Glomerular endothelial cell (primary cell): ENCODE measurements at regions not wholly inside any gene's neighbourhood (a gene's known extent, or its start where the extent isn't known, plus 50 kb on each side); places are given as distances from the start of the nearest gene placed in this dataset.
"Not testable (repeated sequence)": the region's sequence is repeated elsewhere in the genome, so short reads cannot be mapped to it uniquely, and the experiment has no call there.

ENCODE experiments used
- DNase-seq: peaks from one replicate; pipeline ENCODE4 v3.0.0-alpha.2; 2011; ENCODE audit warnings: low read depth, low spot score; ENCODE audit errors: extremely low read depth

DNA sequence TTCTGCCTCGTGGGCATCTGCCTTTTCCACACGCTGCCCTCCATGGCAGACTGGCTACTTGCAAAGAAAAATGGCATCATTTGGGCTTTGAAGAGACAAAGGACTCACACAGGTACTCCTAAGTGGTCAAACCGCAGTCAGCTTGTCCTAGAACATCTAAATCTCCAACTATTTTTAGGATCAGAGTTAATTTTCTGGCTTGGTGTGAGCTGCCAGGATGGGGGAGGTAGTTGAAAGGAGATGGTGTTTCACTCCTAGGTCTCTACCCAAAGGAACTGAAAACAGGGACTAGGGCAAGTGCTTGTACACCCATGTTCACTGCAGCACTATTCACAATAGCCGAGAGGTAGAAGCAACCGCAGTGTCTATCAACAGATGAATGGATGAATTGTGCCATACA, 107.9 kb upstream of the ATL2 start:
- no peak for DNase-seq

DNA sequence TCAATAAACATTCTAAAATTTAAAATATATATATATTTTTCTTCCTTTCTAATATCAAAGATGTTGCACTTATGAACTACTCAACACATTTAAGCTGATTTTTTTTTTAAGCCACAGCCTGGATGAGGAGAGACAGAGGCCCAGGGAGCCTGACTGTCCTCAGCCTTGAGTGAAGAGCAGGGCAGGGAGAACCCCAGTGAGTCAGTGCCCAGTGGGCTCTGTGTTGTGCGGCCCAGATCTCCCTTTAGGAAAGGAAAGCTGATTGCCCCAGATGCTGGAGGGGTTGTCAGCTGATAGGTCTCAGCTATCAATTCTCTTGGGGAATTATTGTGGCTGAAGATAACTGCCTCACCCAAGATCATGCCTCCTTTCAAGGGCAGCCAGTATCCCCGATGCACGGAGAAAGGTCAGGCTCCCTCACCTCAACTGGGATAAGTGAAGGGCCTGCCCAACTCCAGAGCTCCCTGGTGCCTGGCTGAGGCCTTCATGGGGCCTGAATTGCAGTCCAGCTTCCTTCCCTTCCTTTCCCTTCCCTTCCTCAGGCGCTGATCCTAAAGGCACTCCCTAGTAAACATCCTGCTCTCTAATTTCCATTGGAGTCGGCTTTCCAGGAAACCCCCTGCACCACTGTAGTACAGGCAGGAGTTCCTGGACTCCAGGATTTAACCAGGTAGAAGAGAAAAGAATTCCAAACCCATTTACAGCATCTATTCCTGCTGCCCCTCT, 106.9 kb upstream of the ATL2 start:
- no peak for DNase-seq

DNA sequence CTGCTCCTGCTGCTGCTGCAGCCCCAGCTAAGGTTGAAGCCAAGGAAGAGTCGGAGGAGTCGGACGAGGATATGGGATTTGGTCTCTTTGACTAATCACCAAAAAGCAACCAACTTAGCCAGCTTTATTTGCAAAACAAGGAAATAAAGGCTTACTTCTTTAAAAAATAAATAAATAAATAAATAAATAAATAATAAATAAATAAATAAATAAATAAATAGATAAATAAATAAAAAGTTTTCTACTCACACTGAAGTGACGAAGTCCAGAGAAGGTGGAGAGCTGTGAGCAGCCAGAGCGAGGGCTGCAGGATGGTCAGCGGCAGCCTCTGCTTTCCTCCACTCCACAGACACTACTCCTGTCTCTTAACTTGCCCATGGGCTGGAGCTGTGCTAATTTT, 105.6 kb upstream of the ATL2 start:
- not testable (repeated sequence) for DNase-seq

DNA sequence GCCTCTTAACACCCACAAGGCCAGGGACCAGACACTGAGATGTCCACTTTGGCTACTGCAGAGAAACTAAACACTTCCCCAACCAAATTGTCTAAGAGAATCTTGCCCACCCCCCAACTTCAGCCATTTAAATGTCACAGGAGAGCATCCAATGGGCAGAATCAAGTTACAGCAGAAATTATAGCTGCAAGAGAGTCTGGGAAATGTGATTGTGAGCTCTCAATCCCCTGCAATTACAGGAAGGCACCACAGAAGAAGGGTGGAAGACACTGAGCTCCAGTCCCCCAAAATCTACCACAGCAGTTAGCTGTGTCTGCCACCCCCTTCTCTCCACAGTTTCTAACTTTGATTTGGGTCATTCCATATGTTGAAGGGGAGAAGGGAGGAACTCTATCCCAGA, 103.5 kb upstream of the ATL2 start:
- no peak for DNase-seq

DNA sequence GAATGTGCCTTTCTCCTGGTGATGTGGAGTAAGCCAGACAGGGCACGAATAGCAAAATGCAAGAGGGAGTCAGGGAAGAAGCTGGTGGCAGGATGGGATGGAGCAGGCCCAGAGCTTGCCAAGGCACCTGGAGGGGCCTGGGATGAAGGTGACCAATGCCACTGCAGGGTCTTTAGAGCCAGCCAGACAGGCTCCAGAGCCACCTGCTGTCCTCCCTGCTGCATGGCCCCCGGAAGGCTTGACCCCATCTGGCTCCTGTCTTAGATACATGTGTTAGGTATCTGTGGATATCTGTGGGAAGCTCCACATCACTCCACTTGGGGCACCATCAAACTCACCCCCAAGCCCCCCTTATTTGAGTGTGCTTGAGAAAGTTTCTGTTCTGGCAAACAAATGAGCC, 99.9 kb upstream of the ATL2 start:
- DNase-seq = no peak

DNA sequence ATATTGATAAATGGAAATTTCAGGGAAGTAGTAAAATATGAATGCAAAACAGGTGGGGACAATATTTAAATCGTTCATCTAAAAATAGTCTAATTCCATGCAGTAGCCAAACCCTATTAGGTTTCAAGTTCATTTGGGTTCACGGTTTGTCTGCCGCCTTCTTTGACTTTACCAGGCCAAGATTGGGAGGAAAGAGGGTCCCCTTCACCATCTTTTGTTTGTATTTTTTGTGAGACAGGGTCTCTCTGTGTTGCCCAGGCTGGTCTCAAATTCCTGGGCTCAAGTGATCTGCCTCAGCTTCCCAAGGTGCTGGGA, 98.5 kb upstream of the ATL2 start:
- DNase-seq = no peak

DNA sequence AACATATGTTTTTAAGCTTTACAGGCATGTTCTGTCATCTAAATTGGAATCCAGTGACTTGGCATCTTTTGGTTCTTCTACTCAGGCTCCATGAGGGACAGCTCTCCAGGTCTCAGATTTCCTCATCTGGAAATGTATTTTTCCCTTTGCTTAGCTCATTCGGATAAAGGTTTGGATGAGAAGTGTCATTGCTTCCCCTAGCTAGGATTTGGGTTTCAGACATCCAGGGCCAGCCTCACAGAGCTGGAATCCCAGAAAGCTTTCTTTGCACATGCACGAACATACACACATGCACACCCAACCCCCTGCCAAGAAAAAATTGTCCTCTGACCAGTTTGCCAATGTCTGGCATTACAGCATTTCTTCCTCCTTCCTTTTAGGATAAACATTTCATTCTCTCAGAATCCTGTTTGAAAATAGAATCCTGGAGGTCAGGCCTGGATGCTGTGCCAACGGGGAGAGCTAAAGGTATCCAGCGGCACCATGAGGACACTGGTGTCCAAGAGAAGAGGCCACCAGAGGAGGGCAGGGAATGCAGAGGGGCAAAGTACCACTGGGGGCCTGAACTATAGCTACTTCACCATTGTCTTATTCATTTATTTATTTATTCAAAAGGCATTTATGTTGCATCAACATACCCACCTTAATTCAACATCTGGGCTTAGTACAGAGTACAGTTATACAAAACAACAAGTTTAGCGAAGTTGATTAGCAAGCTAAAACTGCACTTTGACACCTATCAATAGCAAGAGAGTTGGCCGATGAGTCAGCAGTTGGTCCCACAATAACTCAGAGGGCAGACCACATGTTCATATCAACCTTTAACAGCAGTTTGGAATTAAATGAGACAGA, 97.9 kb upstream of the ATL2 start:
- no peak for DNase-seq

DNA sequence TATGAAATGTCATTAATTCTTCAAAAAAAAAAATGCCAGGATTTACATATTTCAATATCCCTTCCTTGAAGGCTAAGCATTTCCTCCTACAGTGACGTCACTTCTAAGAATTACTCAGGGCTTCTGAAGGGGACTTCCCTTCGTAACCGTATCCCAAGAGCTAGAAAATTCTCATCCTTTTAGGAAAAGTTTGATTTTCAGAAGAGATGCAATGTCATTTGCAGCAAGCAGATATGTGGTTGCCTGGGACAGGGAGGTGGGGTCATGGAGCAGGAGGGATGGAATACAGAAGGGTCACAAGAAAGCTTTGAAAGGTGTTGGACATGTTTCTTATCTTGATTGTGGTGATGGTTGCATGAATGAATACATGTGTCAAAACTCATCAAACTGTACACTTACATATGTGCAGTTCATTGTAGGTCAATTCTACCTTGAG, 97.0 kb upstream of the ATL2 start:
- DNase-seq = no peak

DNA sequence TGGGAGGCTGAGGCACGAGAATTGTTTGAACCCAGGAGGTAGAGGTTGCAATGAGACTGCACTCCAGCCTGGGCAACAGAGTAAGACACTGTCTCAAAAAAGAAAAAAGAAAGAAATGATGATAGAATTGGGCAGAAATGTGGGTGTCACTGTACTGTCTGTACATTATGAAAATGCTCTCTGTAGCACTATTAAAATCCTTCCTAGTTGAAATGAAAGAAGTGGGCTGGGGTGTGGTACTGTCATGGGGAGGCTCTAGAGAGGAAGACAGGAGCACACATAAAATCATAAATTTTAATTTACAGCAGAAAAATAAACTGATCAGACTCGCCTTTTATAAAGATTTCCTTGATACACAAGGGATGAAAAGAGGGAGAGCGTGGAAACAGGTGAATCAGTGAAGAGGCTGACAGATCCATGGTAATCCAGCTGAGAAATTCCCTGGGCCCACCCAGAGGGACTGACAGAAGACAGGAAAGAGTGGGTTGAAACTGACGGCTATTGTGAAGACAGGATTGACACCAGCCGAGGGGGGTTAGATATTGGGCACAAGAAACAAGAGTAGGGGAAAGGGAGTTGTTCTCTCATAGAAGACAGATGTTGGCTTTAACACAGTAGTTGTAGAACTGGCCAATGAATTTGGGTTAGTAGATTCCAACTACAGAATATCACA, 96.4 kb upstream of the ATL2 start:
- DNase-seq = no peak

DNA sequence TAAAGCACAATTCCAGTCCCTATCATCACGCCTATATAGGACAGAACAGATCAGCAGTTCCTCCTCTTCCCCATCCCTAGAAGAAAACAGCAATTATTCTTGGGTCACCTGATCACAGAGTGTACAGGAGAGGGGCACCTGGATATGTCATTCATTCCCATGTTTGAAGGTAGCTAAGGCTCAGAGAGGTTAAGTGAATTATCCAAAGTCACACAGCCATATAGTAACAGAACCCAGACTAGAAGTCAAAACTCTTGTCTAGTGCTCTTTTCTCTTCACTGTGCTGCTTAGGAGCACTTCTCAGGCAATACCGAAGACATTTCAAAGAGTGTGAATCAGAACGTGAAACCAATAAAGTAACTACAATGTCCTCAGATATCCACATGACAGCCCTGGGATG, 93.0 kb upstream of the ATL2 start:
- no peak for DNase-seq

DNA sequence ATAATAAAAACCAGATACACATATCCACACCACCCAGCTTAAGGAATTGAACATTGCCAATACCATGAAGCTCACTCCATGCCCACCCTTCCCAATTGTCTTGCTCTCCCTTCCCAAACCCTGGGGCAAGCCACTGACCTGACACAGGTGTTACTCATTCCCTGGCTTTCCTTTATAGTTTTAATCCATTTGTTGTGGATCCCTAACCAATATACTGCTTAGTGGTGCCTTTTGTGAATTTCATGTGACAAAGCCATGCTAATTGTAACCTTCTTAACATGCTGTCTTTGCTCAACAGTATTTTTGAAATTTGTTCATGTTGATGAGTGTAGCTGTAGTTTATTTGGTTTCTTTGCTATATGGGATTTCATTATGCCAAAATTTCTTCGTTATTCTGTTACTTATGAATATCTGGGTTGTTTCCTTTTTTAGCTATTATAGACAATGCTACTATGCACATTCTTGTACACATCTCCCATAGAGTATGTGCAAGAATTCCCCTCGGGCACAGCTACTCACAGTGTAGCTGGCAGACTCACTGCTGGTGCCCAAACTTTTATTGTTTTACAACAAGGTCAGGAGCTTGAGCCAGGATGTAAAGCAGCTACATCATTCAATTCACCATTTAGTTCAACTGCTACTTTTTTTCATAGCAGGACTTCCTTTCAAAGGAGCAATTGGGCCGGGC, 90.8 kb upstream of the ATL2 start:
- DNase-seq = no peak

DNA sequence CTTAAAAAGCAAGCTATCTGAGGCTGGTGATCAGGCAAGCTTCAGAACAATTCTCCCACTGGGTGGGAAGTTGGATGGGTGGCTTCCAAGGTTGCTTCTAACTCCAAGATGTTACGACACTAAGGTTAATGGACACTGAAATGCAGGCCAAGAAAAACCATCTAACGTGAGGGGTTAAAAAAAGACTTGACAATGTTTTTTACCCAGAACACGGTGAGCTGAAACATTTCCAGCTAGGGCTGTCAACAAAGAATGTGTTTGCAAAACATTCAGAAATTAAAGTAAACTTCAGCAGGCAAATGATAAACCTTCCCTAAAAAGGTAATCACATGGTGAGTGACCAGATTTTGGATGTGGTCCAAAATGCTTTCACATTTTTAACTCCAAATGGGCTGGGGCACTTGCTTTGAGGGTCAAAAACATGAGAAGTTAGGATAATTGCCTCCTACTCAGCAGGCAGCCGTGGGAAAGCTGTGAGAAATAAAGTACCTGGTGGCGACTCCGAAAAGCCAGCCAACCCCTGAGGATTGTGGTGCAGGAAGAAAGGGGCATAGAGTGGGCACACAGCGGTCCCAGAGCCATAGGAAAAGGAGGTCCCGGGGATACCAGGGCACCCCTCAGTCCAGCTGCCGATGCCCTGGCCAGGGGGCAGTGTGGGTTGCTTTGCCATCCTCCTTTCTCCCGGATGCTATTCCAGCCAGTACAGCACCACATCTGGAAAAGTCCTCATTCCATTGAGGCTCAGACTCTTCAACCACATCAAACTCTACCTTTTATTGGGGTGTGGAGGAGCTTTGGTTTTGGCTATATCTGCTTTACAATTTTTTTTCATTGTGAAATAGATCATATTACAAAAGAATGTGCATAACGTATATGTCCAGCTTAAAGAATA, 90.0 kb upstream of the ATL2 start:
- DNase-seq = no peak

DNA sequence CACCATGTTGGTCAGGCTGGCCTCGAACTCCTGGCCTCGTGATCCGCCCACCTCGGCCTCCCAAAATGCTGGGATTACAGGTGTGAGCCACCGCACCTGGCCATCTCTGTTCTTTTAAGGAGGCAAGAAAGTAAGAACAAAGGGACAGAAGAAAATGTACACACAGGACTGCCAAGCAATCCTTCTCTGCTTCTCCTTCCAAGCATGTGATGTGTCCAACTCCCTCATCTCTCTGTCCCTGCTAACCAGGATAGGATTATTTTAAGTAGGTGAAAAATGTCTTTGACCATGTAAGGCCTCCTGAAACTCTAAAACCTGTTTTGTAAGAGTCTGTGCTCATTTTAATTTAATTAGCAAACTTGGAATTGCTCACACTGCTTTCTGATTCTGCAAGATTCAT, 89.3 kb upstream of the ATL2 start:
- no peak for DNase-seq

DNA sequence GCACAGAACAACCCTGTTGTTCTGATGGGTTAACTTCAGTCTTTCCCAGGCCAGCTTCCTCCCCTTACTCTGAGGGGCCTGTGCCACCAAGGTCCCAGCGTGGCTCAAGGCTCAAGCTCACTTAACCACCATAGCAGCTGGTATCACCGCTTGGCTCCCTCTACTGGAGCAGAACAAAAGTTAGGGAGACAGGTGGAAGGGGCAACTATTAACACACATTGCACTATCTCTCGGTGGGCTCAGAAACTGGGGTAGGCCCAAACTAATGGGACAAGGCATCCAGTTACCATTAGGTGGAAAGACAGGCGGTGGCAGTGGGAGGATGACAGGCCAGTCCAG, 88.7 kb upstream of the ATL2 start:
- DNase-seq = no peak

DNA sequence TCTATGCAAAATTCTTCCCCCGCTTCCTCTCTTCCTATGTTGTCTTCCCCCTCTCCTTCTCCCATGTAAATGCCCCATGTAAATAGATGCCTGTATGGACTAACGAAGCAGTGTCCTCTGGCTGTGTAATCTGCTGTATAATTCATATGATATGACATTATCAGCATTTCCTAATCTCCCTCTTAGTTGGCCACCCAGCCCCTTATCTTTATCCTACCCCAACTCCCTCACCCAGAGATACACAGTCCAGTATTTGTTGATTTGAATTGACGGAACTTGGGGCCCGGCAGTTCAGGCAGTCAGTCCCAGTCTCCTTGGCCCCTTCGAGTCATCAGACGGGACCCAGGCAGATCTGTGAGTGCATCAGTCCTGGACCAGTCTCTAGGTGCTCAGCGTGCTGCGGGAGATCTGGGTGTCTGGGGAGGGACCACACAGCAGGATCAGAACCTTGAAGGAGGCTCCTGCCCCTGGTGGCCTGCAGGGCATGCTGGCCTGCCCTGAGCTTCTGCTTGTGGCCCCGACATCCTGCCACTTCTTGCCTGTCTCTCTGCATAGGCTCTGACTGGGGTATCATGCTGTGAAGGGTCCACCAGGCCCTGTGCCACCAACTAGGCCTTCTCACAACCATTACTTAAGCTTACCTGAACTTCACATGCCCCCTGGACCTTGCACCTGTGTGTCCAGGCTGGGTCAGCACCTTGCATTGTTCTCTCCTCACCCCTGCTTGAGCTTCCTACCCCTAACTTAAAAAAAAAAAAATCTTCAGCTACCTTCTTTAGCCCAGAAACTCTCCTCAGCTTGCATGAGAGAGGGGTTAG, 88.1 kb upstream of the ATL2 start:
- DNase-seq = no peak

DNA sequence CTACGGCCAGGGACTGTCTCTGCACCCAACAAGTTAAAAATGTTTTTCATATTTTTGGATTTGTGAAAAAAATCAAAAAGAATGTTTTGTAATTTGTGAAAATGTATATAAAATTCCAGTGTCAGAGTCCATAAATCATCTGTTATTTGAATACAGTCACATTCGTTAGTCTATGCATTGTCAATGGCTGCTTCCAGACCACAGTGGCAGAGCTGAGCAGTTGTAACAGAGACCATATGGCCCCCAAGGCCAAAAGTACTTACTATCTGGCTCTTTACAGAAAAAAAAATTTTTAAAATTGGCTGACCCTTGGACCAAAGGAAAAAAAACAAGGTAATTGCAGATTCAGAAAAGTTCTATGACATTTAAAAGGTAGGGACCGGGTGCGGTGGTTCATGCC, 86.7 kb upstream of the ATL2 start:
- no peak for DNase-seq

DNA sequence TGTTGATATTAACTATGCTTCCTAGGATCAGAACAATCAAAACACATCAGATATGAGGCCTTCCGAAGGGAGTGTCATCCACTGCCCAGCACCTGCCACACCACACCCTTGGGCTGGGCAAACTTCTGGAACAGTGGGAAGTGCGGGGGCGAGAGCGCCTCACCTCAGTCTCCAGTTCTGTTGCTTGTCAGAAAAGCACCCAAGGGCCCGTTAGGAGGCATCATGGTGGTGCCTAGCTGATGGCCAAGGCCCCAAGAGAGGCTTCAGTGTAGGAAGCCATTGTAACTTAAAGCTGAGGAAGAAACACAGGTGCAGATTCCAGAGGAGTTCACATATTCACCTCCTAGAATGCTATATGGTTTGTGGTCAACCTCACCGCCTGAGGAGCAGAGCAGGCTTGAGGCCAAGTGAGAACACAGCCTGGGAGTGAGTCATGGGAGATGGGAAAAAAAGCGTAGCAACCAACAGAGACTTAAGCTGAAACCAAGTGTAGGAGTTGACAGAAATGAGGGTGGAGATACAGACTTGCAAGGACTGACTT, 85.1 kb upstream of the ATL2 start:
- no peak for DNase-seq

DNA sequence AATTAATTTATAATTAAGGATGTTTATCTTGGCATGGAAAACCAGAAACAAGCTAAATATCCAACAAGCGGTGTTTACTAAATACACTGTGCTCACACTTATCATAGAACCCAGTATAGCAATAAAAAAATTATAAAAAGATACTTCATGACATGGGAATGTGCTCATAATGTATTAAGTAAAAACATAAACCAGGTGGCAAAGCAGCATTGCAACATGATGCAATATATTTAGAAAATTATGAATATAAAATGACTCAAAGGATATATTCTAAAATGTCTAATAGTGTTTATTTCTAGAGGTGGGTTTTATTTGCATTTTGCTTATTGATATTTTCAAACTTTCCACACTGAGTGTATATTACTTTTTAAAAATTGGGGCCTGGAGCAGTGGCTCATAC, 84.4 kb upstream of the ATL2 start:
- no peak for DNase-seq

DNA sequence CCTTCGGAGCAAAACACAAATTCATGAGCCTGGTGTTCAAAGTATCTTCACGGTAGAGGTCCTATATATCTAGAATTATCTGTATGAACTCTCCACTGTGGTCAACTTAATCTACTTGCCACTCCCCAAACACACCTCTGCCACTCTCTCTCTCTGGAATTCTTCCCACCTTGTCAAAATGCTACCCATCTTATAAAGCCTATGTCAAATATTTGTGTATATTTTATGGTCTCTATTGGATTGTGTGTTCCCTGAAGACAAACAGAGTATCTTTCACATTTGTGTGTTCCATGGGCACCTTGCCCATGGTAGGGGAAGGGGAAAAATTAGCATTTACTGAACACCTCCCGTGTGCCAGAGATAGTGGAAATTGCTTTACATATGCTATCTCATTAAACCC, 83.2 kb upstream of the ATL2 start:
- no peak for DNase-seq
